Prostate gland (tissue), 2 donors: ENCODE measurements at regions not wholly inside any gene's neighbourhood (a gene's known extent, or its start where the extent isn't known, plus 50 kb on each side); places are given as distances from the start of the nearest gene placed in this dataset.

Experiments used
- CTCF ChIP-seq, 4 experiments: fragments of 200-600 bp in 2 of 4; fragments of 450-650 bp in 2 of 4; sonication (generic) in 2 of 4; IDR thresholded peaks; 1 replicate in 3 of 4; 2 replicates in 1 of 4; pipeline ENCODE4 v1.5.1; 2016 to 2019; ENCODE audit warnings: antibody characterized with exemption in 4 of 4, mild to moderate bottlenecking in 2 of 4, moderate library complexity in 2 of 4
- POLR2A ChIP-seq: fragments of 450-650 bp; IDR thresholded peaks from one replicate; pipeline ENCODE4 v1.6.1; 2016; ENCODE audit warnings: antibody characterized with exemption, mild to moderate bottlenecking

DNA sequence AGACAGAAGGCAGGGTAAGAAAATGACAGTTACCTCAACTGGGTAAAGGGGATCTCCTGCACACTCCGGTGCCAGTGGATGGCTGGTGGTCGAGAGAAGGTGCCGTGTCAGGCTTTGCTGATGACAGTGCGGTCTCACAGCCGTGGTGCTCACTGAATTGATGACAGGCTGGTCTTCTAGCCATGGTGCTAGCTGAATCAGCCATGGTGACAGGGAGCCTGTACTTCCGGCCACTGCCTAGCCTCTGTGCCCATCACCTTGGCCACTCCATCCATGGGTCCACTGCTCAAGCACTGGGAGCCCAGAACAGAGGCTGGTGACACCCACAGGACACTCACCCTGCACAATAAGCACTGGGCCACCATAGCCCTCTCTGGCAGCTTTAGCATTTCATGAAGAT is 315.9 kb downstream of the FBXO15 start:
- TF ChIP-seq CTCF (IDR thresholded peaks at IDR 0.05) (no peak), POLR2A (no peak)
